ENCODE measurements at regions not wholly inside any gene's neighbourhood (a gene's known extent, or its start where the extent isn't known, plus 50 kb on each side); places are given as distances from the start of the nearest gene placed in this dataset.

GRCh38 chr2:101609433-101609832 lies 88.1 kb upstream of the MAP4K4 start:
- no peak for TF ChIP-seq CTCF (IDR thresholded peaks at IDR 0.05; ENCODE audit: insufficient read depth, low read depth, low read length, missing control alignments)
- DNase-seq (ENCODE audit: low read depth), result no peak
- H3K4me3 ChIP-seq (ENCODE audit: low read length), result no peak overlapping the region

- peak; percentile 28 for DNase-seq (ENCODE audit: low read depth)
- TF ChIP-seq CTCF (IDR thresholded peaks at IDR 0.05; ENCODE audit: insufficient read depth, low read depth, low read length, missing control alignments), result no peak
- no peak overlapping the region for H3K4me3 ChIP-seq (ENCODE audit: low read length)
Observed at GRCh38 chr2:101608408-101609310, 88.8 kb upstream of the MAP4K4 start.

- H3K4me3 ChIP-seq (ENCODE audit: low read length), result no peak overlapping the region
- DNase-seq (ENCODE audit: low read depth), result no peak
- TF ChIP-seq CTCF (IDR thresholded peaks at IDR 0.05; ENCODE audit: insufficient read depth, low read depth, low read length, missing control alignments), result no peak
Observed at GRCh38 chr2:101597347-101597944, 100.1 kb upstream of the MAP4K4 start.

- no peak for TF ChIP-seq CTCF (IDR thresholded peaks at IDR 0.05; ENCODE audit: insufficient read depth, low read depth, low read length, missing control alignments)
- H3K4me3 ChIP-seq (ENCODE audit: low read length), result no peak overlapping the region
- peak; percentile 70 for DNase-seq (ENCODE audit: low read depth)
Observed at GRCh38 chr2:101596333-101596732, 101.2 kb upstream of the MAP4K4 start.

GRCh38 chr2:101587251-101587650 lies 110.3 kb upstream of the MAP4K4 start:
- no peak for DNase-seq (ENCODE audit: low read depth)
- H3K4me3 ChIP-seq (ENCODE audit: low read length), result no peak overlapping the region
- no peak for TF ChIP-seq CTCF (IDR thresholded peaks at IDR 0.05; ENCODE audit: insufficient read depth, low read depth, low read length, missing control alignments)

- DNase-seq (ENCODE audit: low read depth), result no peak
- TF ChIP-seq CTCF (IDR thresholded peaks at IDR 0.05; ENCODE audit: insufficient read depth, low read depth, low read length, missing control alignments), result no peak
- H3K4me3 ChIP-seq (ENCODE audit: low read length), result no peak overlapping the region
Observed at GRCh38 chr2:101583861-101584260, 108.9 kb upstream of the RFX8 start.
